ENCODE measurements at regions not wholly inside any gene's neighbourhood (a gene's known extent, or its start where the extent isn't known, plus 50 kb on each side); places are given as distances from the start of the nearest gene placed in this dataset.

DNA sequence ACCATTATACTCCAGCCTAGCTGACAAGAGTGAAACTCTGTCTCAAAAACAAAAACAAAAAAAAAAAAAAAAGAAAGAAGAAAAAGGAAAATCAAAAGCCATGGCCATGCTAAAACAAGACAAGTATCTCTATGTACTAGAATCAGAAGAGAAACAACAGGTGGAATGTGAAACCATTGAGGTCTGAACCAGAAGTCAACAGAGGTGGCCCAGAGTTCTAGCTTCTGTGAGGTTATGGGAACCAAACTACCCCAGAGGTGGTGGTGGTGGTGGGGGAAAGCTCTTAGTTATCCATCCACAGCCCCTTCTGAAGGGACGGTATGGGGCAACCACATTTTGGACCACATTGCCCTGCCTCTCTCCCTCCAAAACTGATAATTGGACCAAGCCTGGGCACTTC, 59.5 kb upstream of the ZNF366 start:
- no peak for DNase-seq
- H3K9ac ChIP-seq (ENCODE audit: extremely low read depth, low read length, poor library complexity, severe bottlenecking), result no peak overlapping the region
- no peak overlapping the region for H3K27ac ChIP-seq (ENCODE audit: low read depth, low read length)
- no peaks in the 10 kb centered on the region for H3K4me1 ChIP-seq (ENCODE audit: control insufficient read depth, insufficient read depth, low read length)
- peaks cover 11% of the 10 kb centered on the region for H3K27me3 Mint-ChIP-seq (ENCODE audit: insufficient read depth)
- H3K27me3 ChIP-seq (ENCODE audit: control insufficient read depth, insufficient read depth, low read length, poor library complexity, severe bottlenecking), result peaks cover 6% of the 10 kb centered on the region
- H3K36me3 ChIP-seq (ENCODE audit: control insufficient read depth, insufficient read depth, low read length), result no peaks in the 10 kb centered on the region
- H3K4me3 Mint-ChIP-seq, result no peak overlapping the region
- no peak overlapping the region for H3K27ac Mint-ChIP-seq
- H3K4me1 Mint-ChIP-seq, result no peaks in the 10 kb centered on the region
- H3K4me3 ChIP-seq (ENCODE audit: low read length), result no peak overlapping the region
- H3K9me3 ChIP-seq (ENCODE audit: control insufficient read depth, low read length), result no peaks in the 10 kb centered on the region
- TF ChIP-seq, protein P1, sequence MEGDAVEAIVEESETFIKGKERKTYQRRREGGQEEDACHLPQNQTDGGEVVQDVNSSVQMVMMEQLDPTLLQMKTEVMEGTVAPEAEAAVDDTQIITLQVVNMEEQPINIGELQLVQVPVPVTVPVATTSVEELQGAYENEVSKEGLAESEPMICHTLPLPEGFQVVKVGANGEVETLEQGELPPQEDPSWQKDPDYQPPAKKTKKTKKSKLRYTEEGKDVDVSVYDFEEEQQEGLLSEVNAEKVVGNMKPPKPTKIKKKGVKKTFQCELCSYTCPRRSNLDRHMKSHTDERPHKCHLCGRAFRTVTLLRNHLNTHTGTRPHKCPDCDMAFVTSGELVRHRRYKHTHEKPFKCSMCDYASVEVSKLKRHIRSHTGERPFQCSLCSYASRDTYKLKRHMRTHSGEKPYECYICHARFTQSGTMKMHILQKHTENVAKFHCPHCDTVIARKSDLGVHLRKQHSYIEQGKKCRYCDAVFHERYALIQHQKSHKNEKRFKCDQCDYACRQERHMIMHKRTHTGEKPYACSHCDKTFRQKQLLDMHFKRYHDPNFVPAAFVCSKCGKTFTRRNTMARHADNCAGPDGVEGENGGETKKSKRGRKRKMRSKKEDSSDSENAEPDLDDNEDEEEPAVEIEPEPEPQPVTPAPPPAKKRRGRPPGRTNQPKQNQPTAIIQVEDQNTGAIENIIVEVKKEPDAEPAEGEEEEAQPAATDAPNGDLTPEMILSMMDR (conservative IDR thresholded peaks at IDR 0.05), result no peak
- 90% methylated on average over 1 of the region's 1 CpG; no CpG with 5 or more reads in 1 of the 2 experiments for WGBS, 2 experiments (ENCODE audit: insufficient coverage in 1 of 2, insufficient read length in 1 of 2)
- H3K9me3 Mint-ChIP-seq, result no peaks in the 10 kb centered on the region
- H3K36me3 Mint-ChIP-seq (ENCODE audit: low read depth), result no peaks in the 10 kb centered on the region

DNA sequence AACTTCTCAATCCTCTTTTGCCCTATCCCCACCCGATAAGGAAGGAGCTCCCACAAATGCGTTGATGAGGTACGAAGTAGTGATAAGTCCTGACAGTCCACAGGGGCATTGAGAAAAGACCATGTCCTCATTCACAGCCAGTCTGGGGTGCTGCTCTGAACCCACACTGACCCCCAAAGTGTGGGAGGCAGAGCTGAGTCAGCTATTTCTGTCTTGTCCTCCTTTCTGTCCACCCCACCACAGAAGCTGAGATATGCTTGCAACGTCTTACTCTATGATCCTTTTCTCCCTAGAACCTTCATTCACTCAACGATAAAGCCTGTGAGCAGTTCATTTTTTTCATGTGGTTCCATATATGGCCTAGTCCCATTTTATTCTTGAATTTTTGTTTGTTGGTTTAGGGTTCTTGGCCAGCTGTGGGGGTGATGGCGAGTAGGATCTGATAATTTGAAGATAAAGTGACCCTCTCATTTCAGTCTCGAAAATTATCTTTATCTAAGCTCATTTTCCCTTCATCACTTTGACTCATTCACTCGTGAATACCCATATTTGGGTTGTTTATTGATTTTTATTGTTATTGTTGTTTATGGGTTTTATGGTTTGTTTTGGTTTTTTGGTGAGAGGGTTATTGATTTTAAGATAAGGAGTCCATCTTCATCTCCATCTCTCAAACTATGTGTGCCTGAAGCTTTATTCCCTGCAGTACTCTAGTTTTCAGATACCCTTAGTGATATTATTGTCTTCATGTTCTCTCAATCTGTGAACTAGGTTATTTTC, 58.5 kb upstream of the ZNF366 start:
- WGBS, 2 experiments (ENCODE audit: insufficient coverage in 1 of 2, insufficient read length in 1 of 2), result 95 to 100% methylated on average over 4 to 5 of the region's 8 CpGs
- H3K27ac ChIP-seq (ENCODE audit: low read depth, low read length), result no peak overlapping the region
- H3K4me3 Mint-ChIP-seq, result no peak overlapping the region
- no peaks in the 10 kb centered on the region for H3K9me3 ChIP-seq (ENCODE audit: control insufficient read depth, low read length)
- H3K36me3 Mint-ChIP-seq (ENCODE audit: low read depth), result no peaks in the 10 kb centered on the region
- no peaks in the 10 kb centered on the region for H3K4me1 ChIP-seq (ENCODE audit: control insufficient read depth, insufficient read depth, low read length)
- H3K27ac Mint-ChIP-seq, result no peak overlapping the region
- H3K9ac ChIP-seq (ENCODE audit: extremely low read depth, low read length, poor library complexity, severe bottlenecking), result no peak overlapping the region
- no peaks in the 10 kb centered on the region for H3K36me3 ChIP-seq (ENCODE audit: control insufficient read depth, insufficient read depth, low read length)
- H3K9me3 Mint-ChIP-seq, result no peaks in the 10 kb centered on the region
- H3K4me3 ChIP-seq (ENCODE audit: low read length), result no peak overlapping the region
- peaks cover 5% of the 10 kb centered on the region for H3K4me1 Mint-ChIP-seq
- TF ChIP-seq, protein P1 (conservative IDR thresholded peaks at IDR 0.05), result no peak
- no peak for DNase-seq
- H3K27me3 Mint-ChIP-seq (ENCODE audit: insufficient read depth), result peaks cover 10% of the 10 kb centered on the region
- peaks cover 5% of the 10 kb centered on the region for H3K27me3 ChIP-seq (ENCODE audit: control insufficient read depth, insufficient read depth, low read length, poor library complexity, severe bottlenecking)

DNA sequence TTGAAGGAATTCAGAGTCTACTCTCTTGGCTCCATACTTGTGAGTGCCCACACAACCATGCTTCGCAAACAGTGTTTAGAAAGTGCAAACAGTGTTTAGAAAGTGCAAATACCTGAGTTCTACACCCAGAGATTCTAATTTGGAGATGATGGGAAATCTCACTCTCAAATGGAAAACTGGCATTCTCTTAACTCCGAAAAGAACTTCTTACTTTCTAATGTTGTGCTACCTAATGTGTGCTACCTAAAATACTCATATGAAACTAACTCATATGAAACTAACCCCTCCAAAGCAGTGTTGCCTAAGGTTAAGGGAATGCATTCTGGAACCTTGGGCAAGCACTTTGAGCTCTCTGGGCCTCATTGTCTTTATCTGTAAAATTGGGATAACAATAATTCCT, 55.5 kb upstream of the ZNF366 start:
- H3K27me3 Mint-ChIP-seq (ENCODE audit: insufficient read depth), result peaks cover 8% of the 10 kb centered on the region
- no peak overlapping the region for H3K4me3 Mint-ChIP-seq
- WGBS, 2 experiments (ENCODE audit: insufficient coverage in 1 of 2, insufficient read length in 1 of 2), result 93 to 100% methylated on average over 1 to 2 of the region's 2 CpGs
- H3K36me3 Mint-ChIP-seq (ENCODE audit: low read depth), result no peaks in the 10 kb centered on the region
- Histone ChIP-seq H3K27me3 (ENCODE audit: control insufficient read depth, insufficient read depth, low read length, poor library complexity, severe bottlenecking) (peaks cover 8% of the 10 kb centered on the region), H3K4me3 (ENCODE audit: low read length) (no peak overlapping the region), H3K9me3 (ENCODE audit: control insufficient read depth, low read length) (no peaks in the 10 kb centered on the region), H3K9ac (ENCODE audit: extremely low read depth, low read length, poor library complexity, severe bottlenecking) (no peak overlapping the region), H3K4me1 (ENCODE audit: control insufficient read depth, insufficient read depth, low read length) (no peaks in the 10 kb centered on the region), H3K27ac (ENCODE audit: low read depth, low read length) (no peak overlapping the region), H3K36me3 (ENCODE audit: control insufficient read depth, insufficient read depth, low read length) (no peaks in the 10 kb centered on the region)
- no peak overlapping the region for H3K27ac Mint-ChIP-seq
- TF ChIP-seq, protein P1 (conservative IDR thresholded peaks at IDR 0.05), result no peak
- no peak for DNase-seq
- H3K4me1 Mint-ChIP-seq, result peaks cover 14% of the 10 kb centered on the region
- H3K9me3 Mint-ChIP-seq, result no peaks in the 10 kb centered on the region
